ENCODE measurements at regions not wholly inside any gene's neighbourhood (a gene's known extent, or its start where the extent isn't known, plus 50 kb on each side); places are given as distances from the start of the nearest gene placed in this dataset.

DNA sequence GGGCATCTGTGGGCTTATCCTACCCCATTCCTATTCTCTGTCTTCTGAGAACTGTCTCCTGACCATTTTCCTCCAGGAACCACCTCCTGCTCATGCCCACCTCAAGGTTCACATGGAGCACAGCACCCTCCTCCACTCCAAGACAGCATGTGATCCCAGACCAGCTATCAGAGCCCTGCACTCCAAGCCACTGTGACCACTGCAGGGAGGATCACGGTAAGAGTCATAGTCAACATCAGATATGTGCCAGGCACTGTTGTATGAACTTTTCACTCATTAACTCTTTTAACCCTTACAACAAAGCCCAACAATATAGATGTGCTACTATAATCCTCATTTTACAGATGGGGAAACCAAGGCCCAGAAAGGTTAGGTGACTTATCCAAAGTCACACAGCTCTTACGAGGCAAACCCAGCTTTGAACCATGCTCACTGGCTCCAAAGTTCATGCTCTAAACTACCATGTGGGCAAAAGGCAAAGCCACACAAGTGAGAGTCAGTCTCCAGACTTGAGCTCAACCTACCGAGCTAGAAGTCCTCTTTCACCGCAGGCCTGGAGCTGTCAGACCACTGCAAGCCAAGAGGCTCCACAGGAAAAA lies 115.1 kb upstream of the IQSEC1 start:
- H3K4ac ChIP-seq (ENCODE audit: low read length) = no peak overlapping the region
- H2BK12ac ChIP-seq (ENCODE audit: low read length) = no peak overlapping the region
- no peak overlapping the region for H2AFZ ChIP-seq (ENCODE audit: low read length)
- no peak overlapping the region for H2BK120ac ChIP-seq (ENCODE audit: low read depth, low read length)
- DNase-seq (ENCODE audit: low spot score) = no peak
- no peak overlapping the region for H2BK5ac ChIP-seq (ENCODE audit: low read length)
- H3K27ac ChIP-seq (replicated peaks; ENCODE audit: low read length) = no peak overlapping the region
- H3K4me3 ChIP-seq (ENCODE audit: low read length in 2 of 2) = no peak overlapping the region
- H3K4me2 ChIP-seq (ENCODE audit: insufficient read depth, low read length, poor library complexity, severe bottlenecking) = no peak overlapping the region
- H3K23ac ChIP-seq (ENCODE audit: low read depth, low read length, poor library complexity) = no peak overlapping the region
- H3K36me3 ChIP-seq (replicated peaks in 1 of 2; ENCODE audit: control insufficient read depth in 2 of 2, insufficient read depth in 2 of 2, low read length in 2 of 2) = no peaks in the 10 kb centered on the region
- H2BK15ac ChIP-seq (ENCODE audit: low read length) = no peak overlapping the region
- H4K91ac ChIP-seq (ENCODE audit: low read depth, low read length, poor library complexity) = no peak overlapping the region
- H3K14ac ChIP-seq (ENCODE audit: low read length) = no peak overlapping the region
- no peaks in the 10 kb centered on the region for H3K27me3 ChIP-seq (ENCODE audit: control insufficient read depth in 3 of 3, insufficient read depth in 3 of 3, low read depth in 1 of 3, low read length in 3 of 3)
- H3K79me1 ChIP-seq (ENCODE audit: low read depth, low read length) = no peaks in the 10 kb centered on the region
- no peaks in the 10 kb centered on the region for H3K9me3 ChIP-seq (replicated peaks in 1 of 2; ENCODE audit: control insufficient read depth in 2 of 2, insufficient read depth in 1 of 2, low read depth in 1 of 2, low read length in 2 of 2)
- no peak overlapping the region for H2AK5ac ChIP-seq (ENCODE audit: low read depth, low read length)
- H3K4me1 ChIP-seq (ENCODE audit: control insufficient read depth in 2 of 2, insufficient read depth in 1 of 2, low read depth in 1 of 2, low read length in 2 of 2) = peaks cover 0 to 2% of the 10 kb centered on the region in 2 donors
- WGBS, 2 donors (ENCODE audit: extremely low coverage in 2 of 2, insufficient read length in 2 of 2, insufficient replicate concordance in 1 of 2) = no CpG with 5 or more reads among the region's 4 CpGs
- no peak overlapping the region for H3K9ac ChIP-seq (ENCODE audit: low read depth, low read length, poor library complexity)
- no peak overlapping the region for H3K18ac ChIP-seq (ENCODE audit: low read length)
- no peak overlapping the region for H4K8ac ChIP-seq (ENCODE audit: low read depth, low read length)

DNA sequence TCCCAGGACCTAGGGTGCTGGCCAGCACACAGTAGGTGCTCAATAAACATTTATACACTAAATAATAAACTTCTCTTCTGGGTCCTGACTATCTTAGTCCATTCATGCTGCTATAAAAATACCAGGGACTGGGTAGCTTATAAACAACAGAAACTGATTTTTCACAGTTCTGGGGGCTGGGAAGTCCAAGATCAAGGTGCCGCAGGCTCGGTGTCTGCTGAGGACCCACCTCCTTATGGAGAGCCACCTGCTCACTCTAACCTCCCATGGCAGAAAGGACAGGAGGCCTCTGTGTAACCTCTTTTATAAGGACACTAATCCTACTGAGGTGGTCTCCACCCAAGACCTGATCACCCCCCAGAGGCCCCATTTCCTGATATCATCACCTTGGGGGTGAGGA lies 114.4 kb upstream of the IQSEC1 start:
- Histone ChIP-seq H2AFZ (ENCODE audit: low read length) (no peak overlapping the region), H3K4me2 (ENCODE audit: insufficient read depth, low read length, poor library complexity, severe bottlenecking) (no peak overlapping the region), H2BK120ac (ENCODE audit: low read depth, low read length) (no peak overlapping the region), H3K18ac (ENCODE audit: low read length) (no peak overlapping the region), H3K27me3 (ENCODE audit: control insufficient read depth in 3 of 3, insufficient read depth in 3 of 3, low read depth in 1 of 3, low read length in 3 of 3) (no peaks in the 10 kb centered on the region), H2BK15ac (ENCODE audit: low read length) (no peak overlapping the region), H3K36me3 (replicated peaks in 1 of 2; ENCODE audit: control insufficient read depth in 2 of 2, insufficient read depth in 2 of 2, low read length in 2 of 2) (no peaks in the 10 kb centered on the region), H3K9ac (ENCODE audit: low read depth, low read length, poor library complexity) (no peak overlapping the region), H3K79me1 (ENCODE audit: low read depth, low read length) (no peaks in the 10 kb centered on the region), H3K4ac (ENCODE audit: low read length) (no peak overlapping the region), H3K9me3 (replicated peaks in 1 of 2; ENCODE audit: control insufficient read depth in 2 of 2, insufficient read depth in 1 of 2, low read depth in 1 of 2, low read length in 2 of 2) (no peaks in the 10 kb centered on the region), H3K4me3 (ENCODE audit: low read length in 2 of 2) (no peak overlapping the region), H2BK12ac (ENCODE audit: low read length) (no peak overlapping the region), H3K4me1 (ENCODE audit: control insufficient read depth in 2 of 2, insufficient read depth in 1 of 2, low read depth in 1 of 2, low read length in 2 of 2) (no peaks in the 10 kb centered on the region), H3K27ac (replicated peaks; ENCODE audit: low read length) (no peak overlapping the region), H3K14ac (ENCODE audit: low read length) (no peak overlapping the region), H2AK5ac (ENCODE audit: low read depth, low read length) (no peak overlapping the region), H3K23ac (ENCODE audit: low read depth, low read length, poor library complexity) (no peak overlapping the region), H4K91ac (ENCODE audit: low read depth, low read length, poor library complexity) (no peak overlapping the region), H2BK5ac (ENCODE audit: low read length) (no peak overlapping the region), H4K8ac (ENCODE audit: low read depth, low read length) (no peak overlapping the region)
- WGBS, 2 donors (ENCODE audit: extremely low coverage in 2 of 2, insufficient read length in 2 of 2, insufficient replicate concordance in 1 of 2) = no CpG with 5 or more reads among the region's 2 CpGs
- no peak for DNase-seq (ENCODE audit: low spot score)

DNA sequence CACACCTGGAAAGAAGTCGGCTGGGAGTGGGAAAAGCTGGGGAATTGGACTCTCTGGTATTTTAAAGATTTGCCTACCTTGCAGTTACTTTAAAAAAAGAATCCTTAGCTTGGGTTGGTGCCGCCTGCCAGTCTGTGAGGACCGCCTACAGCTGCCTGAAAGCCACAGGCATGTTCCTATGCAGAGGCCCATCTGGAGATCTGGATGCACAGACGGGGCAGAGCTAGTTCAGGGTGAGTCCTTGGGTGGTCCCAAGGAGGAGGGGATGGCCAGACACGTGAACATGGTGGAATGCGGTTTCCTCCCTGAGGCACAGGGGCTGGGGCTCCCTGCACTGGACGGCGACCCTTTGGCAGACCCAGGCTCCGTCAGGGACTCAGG lies 113.2 kb upstream of the IQSEC1 start:
- no peak for DNase-seq (ENCODE audit: low spot score)
- H2AK5ac ChIP-seq (ENCODE audit: low read depth, low read length) = peak overlapping the region; percentile 18

DNA sequence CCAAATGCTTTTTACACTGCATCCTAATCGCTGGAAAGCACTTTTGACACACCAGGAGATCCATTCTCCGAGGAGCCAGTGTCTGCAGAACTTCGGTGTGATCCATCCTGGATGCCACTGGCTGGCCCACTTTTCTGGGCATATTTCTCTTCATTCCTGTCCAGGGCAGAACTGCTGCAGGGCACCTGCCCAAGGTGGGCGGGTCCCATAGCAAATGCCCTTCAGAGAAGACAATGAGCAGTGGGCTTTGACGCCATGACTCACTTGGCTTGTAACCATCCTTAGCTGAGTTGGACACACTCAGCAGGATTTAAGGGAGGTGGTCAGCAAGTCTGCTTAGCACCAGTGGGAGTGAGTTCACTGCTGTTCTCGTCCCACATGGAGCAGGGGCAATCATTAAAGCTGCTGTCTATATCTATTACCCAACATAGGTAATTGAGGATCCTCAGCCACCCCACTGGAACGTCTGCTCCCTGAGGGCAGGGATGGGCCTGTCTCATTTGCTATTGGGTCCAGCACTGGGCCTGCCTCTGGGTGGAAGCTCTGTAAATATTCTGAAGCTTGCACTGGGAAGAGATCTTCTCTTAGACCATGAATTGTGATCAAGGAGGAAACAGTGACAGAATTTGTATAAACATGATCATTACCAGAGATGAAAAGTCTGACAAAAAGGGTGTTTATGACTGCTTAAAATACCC lies 112.7 kb upstream of the IQSEC1 start:
- H3K4ac ChIP-seq (ENCODE audit: low read length) = no peak overlapping the region
- no peak overlapping the region for H3K9ac ChIP-seq (ENCODE audit: low read depth, low read length, poor library complexity)
- no CpG with 5 or more reads among the region's 7 CpGs for WGBS, 2 donors (ENCODE audit: extremely low coverage in 2 of 2, insufficient read length in 2 of 2, insufficient replicate concordance in 1 of 2)
- no peak overlapping the region for H2BK12ac ChIP-seq (ENCODE audit: low read length)
- no peak overlapping the region for H3K27ac ChIP-seq (replicated peaks; ENCODE audit: low read length)
- H3K4me2 ChIP-seq (ENCODE audit: insufficient read depth, low read length, poor library complexity, severe bottlenecking) = no peak overlapping the region
- H3K9me3 ChIP-seq (replicated peaks in 1 of 2; ENCODE audit: control insufficient read depth in 2 of 2, insufficient read depth in 1 of 2, low read depth in 1 of 2, low read length in 2 of 2) = no peaks in the 10 kb centered on the region
- no peak for DNase-seq (ENCODE audit: low spot score)
- H3K23ac ChIP-seq (ENCODE audit: low read depth, low read length, poor library complexity) = no peak overlapping the region
- H3K79me1 ChIP-seq (ENCODE audit: low read depth, low read length) = no peaks in the 10 kb centered on the region
- H2AFZ ChIP-seq (ENCODE audit: low read length) = no peak overlapping the region
- no peaks in the 10 kb centered on the region for H3K27me3 ChIP-seq (ENCODE audit: control insufficient read depth in 3 of 3, insufficient read depth in 3 of 3, low read depth in 1 of 3, low read length in 3 of 3)
- H2AK5ac ChIP-seq (ENCODE audit: low read depth, low read length) = no peak overlapping the region
- H2BK15ac ChIP-seq (ENCODE audit: low read length) = no peak overlapping the region
- H3K36me3 ChIP-seq (replicated peaks in 1 of 2; ENCODE audit: control insufficient read depth in 2 of 2, insufficient read depth in 2 of 2, low read length in 2 of 2) = no peaks in the 10 kb centered on the region
- no peak overlapping the region for H4K8ac ChIP-seq (ENCODE audit: low read depth, low read length)
- H3K14ac ChIP-seq (ENCODE audit: low read length) = no peak overlapping the region
- no peak overlapping the region for H4K91ac ChIP-seq (ENCODE audit: low read depth, low read length, poor library complexity)
- H3K4me1 ChIP-seq (ENCODE audit: control insufficient read depth in 2 of 2, insufficient read depth in 1 of 2, low read depth in 1 of 2, low read length in 2 of 2) = no peaks in the 10 kb centered on the region
- no peak overlapping the region for H3K18ac ChIP-seq (ENCODE audit: low read length)
- H2BK120ac ChIP-seq (ENCODE audit: low read depth, low read length) = no peak overlapping the region
- H3K4me3 ChIP-seq (ENCODE audit: low read length in 2 of 2) = no peak overlapping the region
- H2BK5ac ChIP-seq (ENCODE audit: low read length) = no peak overlapping the region

More for the DNA sequence above, 113.2 kb upstream of the IQSEC1 start:
- WGBS, 2 donors (ENCODE audit: extremely low coverage in 2 of 2, insufficient read length in 2 of 2, insufficient replicate concordance in 1 of 2) = no CpG with 5 or more reads among the region's 9 CpGs
- Histone ChIP-seq H3K23ac (ENCODE audit: low read depth, low read length, poor library complexity) (no peak overlapping the region), H3K18ac (ENCODE audit: low read length) (peak overlapping the region; percentile 50), H2AFZ (ENCODE audit: low read length) (no peak overlapping the region), H3K27me3 (ENCODE audit: control insufficient read depth in 3 of 3, insufficient read depth in 3 of 3, low read depth in 1 of 3, low read length in 3 of 3) (no peaks in the 10 kb centered on the region), H3K9ac (ENCODE audit: low read depth, low read length, poor library complexity) (no peak overlapping the region), H3K4me1 (ENCODE audit: control insufficient read depth in 2 of 2, insufficient read depth in 1 of 2, low read depth in 1 of 2, low read length in 2 of 2) (no peaks in the 10 kb centered on the region), H4K91ac (ENCODE audit: low read depth, low read length, poor library complexity) (no peak overlapping the region), H4K8ac (ENCODE audit: low read depth, low read length) (no peak overlapping the region), H2BK15ac (ENCODE audit: low read length) (no peak overlapping the region), H3K27ac (replicated peaks; ENCODE audit: low read length) (no peak overlapping the region), H2BK120ac (ENCODE audit: low read depth, low read length) (no peak overlapping the region), H3K9me3 (replicated peaks in 1 of 2; ENCODE audit: control insufficient read depth in 2 of 2, insufficient read depth in 1 of 2, low read depth in 1 of 2, low read length in 2 of 2) (no peaks in the 10 kb centered on the region), H3K14ac (ENCODE audit: low read length) (no peak overlapping the region), H2BK12ac (ENCODE audit: low read length) (no peak overlapping the region), H2BK5ac (ENCODE audit: low read length) (no peak overlapping the region), H3K79me1 (ENCODE audit: low read depth, low read length) (no peaks in the 10 kb centered on the region), H3K36me3 (replicated peaks in 1 of 2; ENCODE audit: control insufficient read depth in 2 of 2, insufficient read depth in 2 of 2, low read length in 2 of 2) (no peaks in the 10 kb centered on the region), H3K4ac (ENCODE audit: low read length) (no peak overlapping the region), H3K4me2 (ENCODE audit: insufficient read depth, low read length, poor library complexity, severe bottlenecking) (no peak overlapping the region), H3K4me3 (ENCODE audit: low read length in 2 of 2) (no peak overlapping the region)
